KG1 (cell line): ENCODE measurements at regions not wholly inside any gene's neighbourhood (a gene's known extent, or its start where the extent isn't known, plus 50 kb on each side); places are given as distances from the start of the nearest gene placed in this dataset.

Experiments used
- DNase-seq: peaks from one replicate; lab custom pipeline; 2025; lab: John Stamatoyannopoulos, UW

- no peak for DNase-seq
Observed at GRCh38 chr7:25553580-25554291, 325.4 kb upstream of the NPVF start.

- DNase-seq = no peak
Observed at GRCh38 chr7:25557379-25557917, 329.2 kb upstream of the NPVF start.

GRCh38 chr7:25557930-25558329, 329.6 kb upstream of the NPVF start:
- no peak for DNase-seq

DNA sequence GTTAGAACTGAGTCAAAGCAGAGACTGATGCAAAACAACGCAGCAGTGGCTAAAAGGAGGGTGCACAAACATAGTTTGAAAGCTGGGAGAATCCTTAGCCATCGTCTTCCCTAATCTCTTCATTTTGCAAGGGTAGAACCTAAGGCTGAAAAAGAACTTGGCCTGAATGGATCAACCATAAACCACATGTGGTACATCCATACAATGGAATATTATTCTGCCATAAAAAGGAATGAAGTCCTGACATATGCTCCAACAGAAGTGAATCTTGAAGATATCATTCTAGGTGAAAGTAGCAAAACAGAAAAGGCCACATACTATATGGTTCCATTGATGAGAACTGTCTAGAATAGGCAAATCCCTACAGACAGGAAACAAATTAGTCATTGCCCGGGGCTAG, 330.3 kb upstream of the NPVF start:
- DNase-seq = no peak

GRCh38 chr7:25559581-25560367, 331.5 kb upstream of the NPVF start:
- no peak for DNase-seq

DNA sequence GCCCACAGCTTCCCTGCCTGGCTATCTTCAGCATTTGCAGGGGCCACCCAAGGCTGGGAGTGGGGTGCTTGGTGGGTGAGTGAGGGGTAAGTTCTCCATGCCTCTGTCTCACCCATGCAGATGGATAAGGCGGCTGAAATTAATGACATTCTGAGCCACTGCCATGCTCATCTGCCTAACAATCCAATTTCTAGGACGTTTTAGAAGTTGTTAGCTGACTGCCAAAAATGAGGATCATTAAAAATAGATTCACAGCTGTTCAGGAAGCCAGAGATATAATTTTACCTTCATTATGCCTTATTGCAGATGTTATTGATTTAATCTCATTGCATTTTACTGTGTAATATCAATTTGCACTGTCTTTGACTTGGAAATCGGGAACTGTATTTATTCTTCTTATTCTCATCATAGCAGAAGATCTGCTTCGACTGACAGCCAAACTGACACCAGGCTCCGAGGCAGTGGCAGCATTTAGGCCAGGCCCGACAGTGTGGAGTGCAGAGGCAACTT, 334.4 kb upstream of the NPVF start:
- no peak for DNase-seq

DNA sequence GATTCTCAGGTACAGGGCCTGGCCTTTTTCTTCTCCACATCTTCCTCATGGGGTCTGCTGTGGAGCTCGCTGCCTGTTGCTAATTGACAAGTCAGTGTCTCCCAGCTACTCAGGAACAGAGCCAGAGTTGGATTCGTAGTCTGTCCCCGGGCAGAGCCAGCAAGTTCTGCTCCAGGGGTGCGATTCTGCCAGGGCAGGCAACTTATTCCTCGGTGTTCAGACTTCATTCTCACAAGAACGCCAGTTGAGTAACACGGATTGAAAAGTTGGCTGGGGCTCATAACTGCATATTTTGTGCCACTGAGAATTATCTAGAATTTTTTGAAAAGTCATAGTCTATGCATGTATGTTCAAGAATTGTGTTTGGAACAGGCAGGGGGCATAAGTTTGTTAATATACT, 336.7 kb upstream of the NPVF start:
- DNase-seq = no peak

- DNase-seq = peak; percentile 53
Observed at GRCh38 chr7:25565949-25566348, 337.7 kb upstream of the NPVF start.

DNA sequence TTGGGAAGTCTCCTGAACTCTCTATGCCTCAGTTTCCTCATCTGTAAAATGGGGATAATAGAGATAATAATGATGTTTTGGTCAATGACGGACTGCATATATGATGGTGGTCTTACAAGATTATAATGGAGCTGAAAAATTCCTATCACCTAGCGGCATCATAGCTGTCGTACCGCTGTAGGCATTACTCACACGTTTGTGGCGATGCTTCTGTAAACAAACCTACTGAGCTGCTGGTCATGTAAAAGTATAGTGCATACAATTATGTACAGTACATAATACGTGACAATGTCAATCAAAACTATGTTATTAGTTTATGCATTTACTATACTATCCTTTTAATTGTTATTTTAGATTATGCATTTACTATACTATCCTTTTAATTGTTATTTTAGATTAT, 339.1 kb upstream of the NPVF start:
- DNase-seq = no peak

DNA sequence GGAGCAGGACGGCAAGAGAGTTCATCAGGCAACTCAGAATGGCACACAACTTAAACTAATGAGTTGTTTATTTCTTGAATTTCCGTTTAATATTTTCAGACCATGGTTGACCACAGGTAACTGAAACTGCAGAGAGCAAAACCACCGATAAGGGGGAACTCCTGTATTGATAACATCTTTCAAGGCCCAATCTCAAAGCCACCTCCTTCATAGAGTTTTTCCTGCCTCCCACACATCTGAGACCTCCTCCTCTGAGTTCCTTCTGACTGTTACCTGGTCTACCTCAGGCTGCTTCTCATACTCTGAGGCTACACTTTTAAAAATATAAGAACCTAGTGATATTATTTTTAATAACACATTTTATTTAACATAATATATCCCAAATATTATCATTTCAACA, 341.5 kb upstream of the NPVF start:
- no peak for DNase-seq

- DNase-seq = no peak
Observed at GRCh38 chr7:25572423-25572822, 344.1 kb upstream of the NPVF start.

DNA sequence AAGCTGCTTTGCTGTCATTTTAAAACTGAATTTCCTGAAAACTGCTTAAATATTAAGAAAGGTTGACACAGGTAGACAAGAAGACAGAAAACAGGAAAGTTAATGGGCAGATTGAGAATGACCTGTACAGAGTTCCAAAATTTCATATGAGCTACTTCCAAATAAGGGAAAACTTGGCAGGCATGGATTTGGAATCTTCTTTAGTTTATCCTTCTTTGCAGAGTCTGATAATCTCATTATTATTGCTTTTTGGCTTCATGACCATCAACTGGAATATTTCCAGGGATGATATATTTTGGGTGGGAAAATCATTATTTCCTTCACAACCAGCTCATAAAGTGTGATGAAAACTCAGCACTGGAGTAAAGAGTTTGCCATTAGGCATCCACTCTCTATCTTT, 346.5 kb upstream of the NPVF start:
- no peak for DNase-seq

DNA sequence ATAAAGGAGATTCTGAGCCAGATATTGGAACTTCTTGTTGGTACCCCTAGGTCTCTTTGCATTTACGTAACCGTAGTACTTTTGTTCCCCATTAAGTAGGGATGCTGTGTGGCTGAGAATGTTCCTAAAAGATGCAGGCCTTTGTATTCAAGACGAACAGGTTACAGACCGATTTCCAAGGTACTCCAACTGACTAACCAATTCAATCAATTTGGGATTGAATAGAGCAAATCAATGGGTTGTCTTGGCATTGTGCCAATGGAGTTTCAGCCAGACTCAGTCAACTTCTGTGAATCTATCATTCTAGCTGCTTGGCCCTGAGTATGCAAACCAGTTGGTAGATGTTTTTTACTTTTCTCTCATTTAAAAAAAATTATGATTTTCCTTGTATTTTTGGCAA, 347.3 kb upstream of the NPVF start:
- DNase-seq = no peak

DNA sequence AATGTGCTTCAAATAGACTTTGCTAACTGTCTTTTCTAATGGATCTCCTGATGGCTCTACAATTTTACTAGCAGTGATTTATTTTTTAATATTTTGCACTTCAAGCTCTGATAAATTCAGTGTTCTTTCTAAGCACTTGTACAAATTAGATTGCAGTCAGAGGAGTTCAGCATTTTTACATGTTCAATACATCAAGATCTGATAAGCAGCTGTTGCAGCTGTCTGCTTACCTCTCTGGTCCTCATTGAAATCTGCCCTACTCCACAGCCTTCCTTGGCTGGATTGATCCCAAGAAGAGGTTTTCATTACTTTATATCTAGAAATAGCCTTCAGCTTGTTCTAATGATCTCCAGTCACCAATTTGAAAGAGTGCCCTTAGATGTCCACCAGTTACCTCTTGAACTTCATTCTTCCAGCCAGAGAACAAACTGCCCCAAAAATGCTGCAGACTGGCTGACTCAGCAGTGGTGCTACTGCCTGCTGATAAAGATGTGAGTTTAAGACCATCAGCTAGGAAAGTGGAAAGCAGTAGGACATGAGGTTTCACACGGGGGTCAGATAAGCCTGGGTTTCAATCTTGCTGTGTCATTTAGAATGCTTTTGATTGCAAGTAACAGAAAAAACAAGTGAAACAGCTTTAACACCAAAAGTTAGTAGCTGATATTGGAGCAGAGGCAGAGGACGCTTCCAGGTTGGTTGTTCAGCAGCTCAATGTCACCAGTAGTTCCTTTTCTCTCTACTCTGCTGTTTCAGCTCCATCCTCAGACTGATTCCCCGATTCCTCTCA, 350.9 kb upstream of the NPVF start:
- DNase-seq = no peak

DNA sequence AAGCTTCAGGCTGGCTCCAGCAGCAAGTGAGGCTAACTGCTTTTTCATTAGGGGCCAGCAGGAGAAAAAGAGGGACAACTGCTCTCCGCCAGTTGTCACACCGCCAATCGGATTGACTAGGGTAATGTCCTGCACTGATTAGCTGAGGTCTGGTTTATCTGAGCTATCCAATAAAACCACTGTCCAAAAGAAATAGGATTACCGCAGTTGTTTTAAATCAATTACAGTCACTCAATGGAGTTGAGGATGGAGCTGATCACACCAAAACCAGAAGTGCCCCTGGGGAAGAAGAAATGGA, 351.4 kb upstream of the NPVF start:
- DNase-seq = no peak

DNA sequence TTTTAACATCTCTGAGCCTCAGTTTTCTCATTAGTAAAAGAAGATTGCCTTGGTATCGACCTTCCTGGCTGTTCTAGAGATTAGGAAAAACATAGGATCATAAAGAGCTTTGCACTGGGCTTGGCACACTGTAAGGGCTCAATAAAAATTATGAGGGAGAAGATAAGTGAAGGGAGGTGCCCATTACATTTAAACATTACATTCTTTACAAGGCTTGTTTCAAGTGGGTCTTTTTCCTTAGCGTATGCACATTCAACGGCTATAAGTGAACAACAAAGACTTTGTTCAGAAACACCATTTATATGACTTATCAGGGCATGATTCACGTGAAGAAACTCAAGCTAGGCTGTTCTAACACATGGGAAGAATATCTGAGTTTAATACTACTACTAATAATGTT, 351.9 kb upstream of the NPVF start:
- no peak for DNase-seq

DNA sequence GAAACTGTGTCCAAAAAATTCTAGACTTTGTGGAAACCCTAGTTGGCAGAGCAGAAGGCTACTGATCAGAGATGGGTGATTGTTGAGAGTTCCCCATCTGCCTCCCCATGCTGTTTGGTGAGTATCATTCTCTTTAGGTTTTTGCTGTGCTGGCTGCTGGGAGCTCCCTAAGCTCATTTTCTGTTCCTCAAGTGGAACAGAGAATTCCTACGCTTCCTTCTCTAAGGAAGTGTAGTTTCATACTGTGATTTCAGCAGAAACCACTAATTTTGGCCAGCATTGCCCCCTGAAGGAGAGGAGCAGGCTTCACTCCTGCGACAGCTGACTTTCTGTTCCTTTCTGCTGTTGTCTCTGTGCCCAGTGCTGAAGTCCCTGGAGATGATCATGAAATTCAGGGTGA, 355.3 kb upstream of the NPVF start:
- no peak for DNase-seq

DNA sequence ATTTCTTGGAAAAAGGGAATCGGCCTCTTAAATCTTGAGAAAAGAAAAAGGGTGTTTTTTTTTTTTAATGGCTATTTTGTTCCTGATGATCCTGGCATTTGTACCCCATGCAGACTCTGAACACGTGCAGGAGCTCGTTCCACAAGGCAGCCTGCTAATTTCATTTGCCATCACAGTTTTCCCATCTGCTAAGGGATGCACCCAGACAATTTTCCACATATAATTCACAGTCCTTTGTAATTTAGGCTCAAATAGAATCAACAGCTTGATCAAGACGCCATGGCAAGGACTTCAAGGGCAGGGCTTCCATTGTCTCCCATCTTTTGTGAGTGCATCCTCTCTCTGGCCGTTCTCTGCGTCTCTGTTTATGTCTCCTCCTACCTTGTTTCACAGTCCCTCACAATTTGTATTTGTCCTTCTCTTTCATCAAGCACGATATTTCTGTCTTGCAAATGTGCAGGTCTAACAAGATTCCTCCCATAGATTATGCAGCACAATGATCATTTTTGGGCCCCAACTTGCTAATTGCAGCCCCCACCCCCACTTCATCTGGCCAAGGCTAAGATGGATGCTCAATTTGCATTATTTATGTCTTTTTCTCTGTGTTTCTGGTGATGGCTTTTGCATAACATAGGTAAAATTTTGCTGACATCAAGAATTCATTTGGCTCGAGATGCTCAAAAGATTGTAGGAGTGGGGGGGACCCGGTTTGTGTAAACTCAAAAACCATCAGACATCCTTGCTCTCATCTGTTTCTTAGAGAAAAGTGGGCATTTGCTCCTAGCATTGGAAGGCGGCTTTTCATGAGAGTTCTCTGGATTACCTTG, 356.0 kb upstream of the NPVF start:
- no peak for DNase-seq

DNA sequence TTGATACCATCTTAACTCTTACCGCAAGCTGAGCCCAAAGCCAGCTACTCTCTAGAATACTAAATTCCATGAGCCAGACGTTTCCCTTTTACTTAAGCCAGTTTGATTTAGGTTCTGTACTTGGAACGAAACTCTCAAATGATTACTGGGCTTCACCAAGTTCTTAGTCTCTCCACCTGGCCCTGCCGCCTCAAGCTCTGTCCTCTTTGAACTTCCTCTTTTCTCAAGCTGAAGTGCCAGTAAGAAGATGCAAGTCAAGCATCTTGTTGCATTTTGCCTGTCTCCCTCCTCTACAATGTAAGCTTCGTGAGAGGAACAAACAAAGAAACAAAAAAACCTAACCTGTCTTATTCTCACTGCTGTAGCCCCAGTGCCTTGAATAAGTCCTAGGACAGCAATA, 358.2 kb upstream of the NPVF start:
- no peak for DNase-seq

- DNase-seq = no peak
Observed at GRCh38 chr7:25594122-25594521, 365.8 kb upstream of the NPVF start.

GRCh38 chr7:25594728-25595127, 366.4 kb upstream of the NPVF start:
- DNase-seq = no peak

- DNase-seq = no peak
Observed at GRCh38 chr7:25595996-25596395, 367.7 kb upstream of the NPVF start.
